ENCODE measurements at regions not wholly inside any gene's neighbourhood (a gene's known extent, or its start where the extent isn't known, plus 50 kb on each side); places are given as distances from the start of the nearest gene placed in this dataset.

- DNase-seq = no peak
Measured at GRCh38 chr1:185498207-185498606, 181.2 kb upstream of the IVNS1ABP start.

- DNase-seq = no peak
Measured at GRCh38 chr1:185497177-185497576, 180.1 kb upstream of the IVNS1ABP start.

- DNase-seq = no peak
Measured at GRCh38 chr1:185495898-185496297, 178.9 kb upstream of the IVNS1ABP start.

GRCh38 chr1:185495007-185495406 lies 178.0 kb upstream of the IVNS1ABP start:
- no peak for DNase-seq

GRCh38 chr1:185492089-185492825 lies 175.2 kb upstream of the IVNS1ABP start:
- DNase-seq = no peak

GRCh38 chr1:185491604-185492003 lies 174.6 kb upstream of the IVNS1ABP start:
- DNase-seq = no peak

GRCh38 chr1:185490924-185491323 lies 173.9 kb upstream of the IVNS1ABP start:
- DNase-seq = no peak

- DNase-seq = no peak
Measured at GRCh38 chr1:185489406-185489805, 172.4 kb upstream of the IVNS1ABP start.

- no peak for DNase-seq
Measured at GRCh38 chr1:185488808-185489207, 171.8 kb upstream of the IVNS1ABP start.

GRCh38 chr1:185487936-185488335 lies 170.9 kb upstream of the IVNS1ABP start:
- DNase-seq = no peak

- no peak for DNase-seq
Measured at GRCh38 chr1:185487026-185487425, 170.0 kb upstream of the IVNS1ABP start.

GRCh38 chr1:185486346-185486745 lies 169.3 kb upstream of the IVNS1ABP start:
- DNase-seq = no peak

GRCh38 chr1:185483664-185484450 lies 166.8 kb upstream of the IVNS1ABP start:
- DNase-seq = no peak

- DNase-seq = no peak
Measured at GRCh38 chr1:185483217-185483616, 166.2 kb upstream of the IVNS1ABP start.

- DNase-seq = no peak
Measured at GRCh38 chr1:185480545-185480944, 163.5 kb upstream of the IVNS1ABP start.

- no peak for DNase-seq
Measured at GRCh38 chr1:185479796-185480195, 162.8 kb upstream of the IVNS1ABP start.

- DNase-seq = peak in 1 of 5 donors; percentile 11
Measured at GRCh38 chr1:185478877-185479276, 161.8 kb upstream of the IVNS1ABP start.

GRCh38 chr1:185477638-185478580 lies 160.9 kb upstream of the IVNS1ABP start:
- DNase-seq = no peak

GRCh38 chr1:185474440-185475149 lies 157.6 kb upstream of the IVNS1ABP start:
- peak in 1 of 5 donors; percentile 21 for DNase-seq

- DNase-seq = no peak
Measured at GRCh38 chr1:185473186-185473585, 156.1 kb upstream of the IVNS1ABP start.

GRCh38 chr1:185468626-185469025 lies 151.6 kb upstream of the IVNS1ABP start:
- DNase-seq = no peak

GRCh38 chr1:185467122-185467521 lies 150.1 kb upstream of the IVNS1ABP start:
- DNase-seq = no peak
